MM.1S (cell line): ENCODE measurements at regions not wholly inside any gene's neighbourhood (a gene's known extent, or its start where the extent isn't known, plus 50 kb on each side); places are given as distances from the start of the nearest gene placed in this dataset.

ENCODE experiments used
- DNase-seq: peaks from one replicate; pipeline ENCODE4 v3.0.0-alpha.2; 2015
- H2AFZ ChIP-seq: fragments of 300-600 bp; sonication (generic); 2 replicates; pipeline ENCODE4 v1.6.0; 2016; ENCODE audit warnings: antibody characterized with exemption, low read length
- H3F3A ChIP-seq: fragments of 300-600 bp; sonication (generic); 2 replicates; pipeline ENCODE4 v1.6.1; 2016; ENCODE audit warnings: mild to moderate bottlenecking, antibody characterized with exemption, low read length, moderate library complexity, mixed read lengths; ENCODE audit not compliant: insufficient read depth
- H3K27ac ChIP-seq: fragments of 300-600 bp; sonication (generic); 2 replicates; pipeline ENCODE4 v1.5.1; 2016; ENCODE audit warnings: mild to moderate bottlenecking, low read length
- H3K27me3 ChIP-seq: fragments of 300-600 bp; sonication (generic); replicated peaks from 2 replicates; pipeline ENCODE4 v1.6.0; 2016; ENCODE audit warnings: low read length; ENCODE audit not compliant: insufficient read depth
- H3K36me3 ChIP-seq: fragments of 300-600 bp; sonication (generic); replicated peaks from 2 replicates; pipeline ENCODE4 v1.6.1; 2016; ENCODE audit warnings: mild to moderate bottlenecking, low read length, mixed read lengths; ENCODE audit not compliant: insufficient read depth
- H3K4me1 ChIP-seq: fragments of 300-600 bp; sonication (generic); 2 replicates; pipeline ENCODE4 v1.6.1; 2016; ENCODE audit warnings: low read length, mixed read lengths
- H3K4me2 ChIP-seq: fragments of 300-600 bp; sonication (generic); 2 replicates; pipeline ENCODE4 v1.6.0; 2016; ENCODE audit warnings: low read depth, low read length
- H3K4me3 ChIP-seq: fragments of 300-600 bp; sonication (generic); 2 replicates; pipeline ENCODE4 v1.5.1; 2016; ENCODE audit warnings: low read length, mixed read lengths
- H3K79me2 ChIP-seq: fragments of 300-600 bp; sonication (generic); 2 replicates; pipeline ENCODE4 v1.6.1; 2016; ENCODE audit warnings: mixed run types, low read length, mixed read lengths
- H3K9ac ChIP-seq: fragments of 300-600 bp; sonication (generic); 2 replicates; pipeline ENCODE4 v1.6.1; 2016; ENCODE audit warnings: low read length, mixed read lengths
- H3K9me2 ChIP-seq: fragments of 300-600 bp; sonication (generic); replicated peaks from 2 replicates; pipeline ENCODE4 v1.6.1; 2016; ENCODE audit warnings: mild to moderate bottlenecking, low read length, mixed read lengths; ENCODE audit not compliant: insufficient read depth
- H3K9me3 ChIP-seq: fragments of 300-600 bp; sonication (generic); replicated peaks from 2 replicates; pipeline ENCODE4 v1.6.1; 2016; ENCODE audit warnings: mild to moderate bottlenecking, low read length, mixed read lengths; ENCODE audit not compliant: insufficient read depth
- H4K20me1 ChIP-seq: fragments of 300-600 bp; sonication (generic); 2 replicates; pipeline ENCODE4 v1.6.1; 2016; ENCODE audit warnings: mild to moderate bottlenecking, low read length, moderate library complexity, mixed read lengths; ENCODE audit not compliant: insufficient read depth
- CTCF ChIP-seq: fragments of 300-600 bp; sonication (generic); IDR thresholded peaks from 2 replicates; pipeline ENCODE4 v1.5.1; 2016; ENCODE audit warnings: antibody characterized with exemption, low read length, mixed read lengths
- EZH2 ChIP-seq: fragments of 300-600 bp; sonication (generic); optimal IDR thresholded peaks from 2 replicates; pipeline ENCODE3; 2017; ENCODE audit warnings: low read depth, mild to moderate bottlenecking, antibody characterized with exemption, low read length, mixed read lengths
- EZH2phosphoT487 ChIP-seq: fragments of 300-600 bp; sonication (generic); IDR thresholded peaks from 2 replicates; pipeline ENCODE4 v1.6.1; 2018; ENCODE audit warnings: antibody characterized with exemption, low read length

DNA sequence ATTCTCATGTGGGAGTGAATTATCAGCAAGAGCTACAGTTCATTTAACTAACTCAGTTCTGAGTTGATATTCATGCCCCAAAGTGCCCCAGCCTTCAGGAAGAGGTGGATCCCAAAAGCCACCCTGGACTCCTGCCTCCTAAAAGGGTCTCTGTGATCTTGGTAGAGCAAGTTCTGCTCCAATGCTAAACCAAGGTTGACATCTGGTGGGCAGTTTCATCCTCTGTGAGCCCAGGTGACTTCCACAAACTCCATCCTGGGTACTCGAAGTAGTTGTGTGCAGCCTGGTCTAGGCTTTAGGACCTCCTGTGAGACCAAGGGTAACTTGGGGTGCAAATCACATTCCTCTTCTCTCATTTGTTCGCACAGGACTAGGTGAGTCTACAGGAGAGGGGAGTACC, 816.8 kb downstream of the MTRR start:
- H3K36me3 ChIP-seq = no peaks in the 10 kb centered on the region
- H3K9me2 ChIP-seq = no peaks in the 10 kb centered on the region
- H3K4me1 ChIP-seq = no peaks in the 10 kb centered on the region
- no peaks in the 10 kb centered on the region for H3K9me3 ChIP-seq
- H3K4me2 ChIP-seq = no peak overlapping the region
- H2AFZ ChIP-seq = no peak overlapping the region
- no peaks in the 10 kb centered on the region for H3K27me3 ChIP-seq
- no peaks in the 10 kb centered on the region for H3K79me2 ChIP-seq
- no peak overlapping the region for H3K27ac ChIP-seq
- no peaks in the 10 kb centered on the region for H3F3A ChIP-seq
- H3K4me3 ChIP-seq = no peak overlapping the region
- no peak overlapping the region for H3K9ac ChIP-seq
- TF ChIP-seq EZH2 = no peak
- TF ChIP-seq CTCF = no peak
- no peak for TF ChIP-seq EZH2phosphoT487
- H4K20me1 ChIP-seq = no peaks in the 10 kb centered on the region
- no peak for DNase-seq

- Histone ChIP-seq H3K4me1 (no peaks in the 10 kb centered on the region), H3K36me3 (no peaks in the 10 kb centered on the region), H3K9ac (no peak overlapping the region), H3K9me3 (no peaks in the 10 kb centered on the region), H3F3A (no peaks in the 10 kb centered on the region), H3K79me2 (no peaks in the 10 kb centered on the region), H3K4me3 (no peak overlapping the region), H3K9me2 (no peaks in the 10 kb centered on the region), H4K20me1 (no peaks in the 10 kb centered on the region), H3K27me3 (no peaks in the 10 kb centered on the region), H2AFZ (no peak overlapping the region), H3K27ac (no peak overlapping the region), H3K4me2 (no peak overlapping the region)
- TF ChIP-seq EZH2 (no peak), CTCF (no peak), EZH2phosphoT487 (no peak)
- DNase-seq = no peak
These were observed 817.8 kb downstream of the MTRR start for GRCh38 chr5:8686707-8687106.

- no peaks in the 10 kb centered on the region for H3K79me2 ChIP-seq
- no peaks in the 10 kb centered on the region for H3F3A ChIP-seq
- TF ChIP-seq EZH2phosphoT487 (no peak), CTCF (no peak), EZH2 (no peak)
- no peak for DNase-seq
- no peaks in the 10 kb centered on the region for H3K4me1 ChIP-seq
- H3K4me2 ChIP-seq = no peak overlapping the region
- no peaks in the 10 kb centered on the region for H3K27me3 ChIP-seq
- H3K9me2 ChIP-seq = no peaks in the 10 kb centered on the region
- no peaks in the 10 kb centered on the region for H4K20me1 ChIP-seq
- no peak overlapping the region for H2AFZ ChIP-seq
- H3K36me3 ChIP-seq = no peaks in the 10 kb centered on the region
- H3K9me3 ChIP-seq = no peaks in the 10 kb centered on the region
- H3K9ac ChIP-seq = no peak overlapping the region
- H3K4me3 ChIP-seq = no peak overlapping the region
- H3K27ac ChIP-seq = no peak overlapping the region
These were observed 820.8 kb downstream of the MTRR start for GRCh38 chr5:8689773-8690172.
